ENCODE measurements at regions not wholly inside any gene's neighbourhood (a gene's known extent, or its start where the extent isn't known, plus 50 kb on each side); places are given as distances from the start of the nearest gene placed in this dataset.

DNA sequence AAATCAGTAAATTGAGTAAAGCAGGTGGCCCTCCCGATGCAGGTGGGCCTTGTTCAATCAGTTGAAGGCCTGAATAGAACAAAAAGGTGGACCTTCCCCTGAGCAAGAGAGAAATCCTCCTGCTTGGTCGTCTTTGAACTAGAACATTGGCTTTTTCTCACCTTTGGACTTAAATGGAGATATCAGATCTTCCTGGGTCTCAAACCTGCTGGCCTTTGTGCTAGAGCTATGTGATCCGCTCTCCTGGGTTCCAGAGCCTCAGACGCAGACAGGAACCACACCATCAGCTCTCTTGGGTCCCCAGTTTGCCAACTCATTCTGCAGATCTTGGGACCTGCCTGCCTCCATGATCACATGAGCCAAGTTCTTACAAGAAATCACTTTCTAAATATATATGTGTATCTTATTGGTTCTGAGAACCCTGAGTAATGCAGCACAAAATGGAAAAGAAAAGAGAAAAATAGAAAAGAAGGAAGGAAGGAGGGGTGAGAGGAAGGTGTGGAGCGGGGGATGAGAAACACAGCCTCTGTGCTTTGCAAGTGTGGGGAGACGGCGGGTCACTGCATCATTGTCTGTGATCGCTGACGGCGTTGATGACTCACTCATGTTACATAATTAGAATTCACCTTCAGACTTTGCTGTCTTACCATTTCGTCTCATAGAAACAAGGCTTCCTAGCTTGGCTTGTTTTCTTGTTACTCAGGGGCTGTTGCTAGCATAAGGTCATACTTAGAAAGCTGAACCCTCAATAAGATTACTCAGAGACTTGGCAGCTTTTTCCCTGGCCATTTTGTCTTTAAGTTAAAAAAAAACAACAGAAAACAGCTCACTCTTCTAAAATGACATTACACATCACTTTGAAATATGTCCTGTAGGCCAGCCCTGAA lies 85.7 kb upstream of the NEDD9 start (continued):
- TF ChIP-seq, protein P1, sequence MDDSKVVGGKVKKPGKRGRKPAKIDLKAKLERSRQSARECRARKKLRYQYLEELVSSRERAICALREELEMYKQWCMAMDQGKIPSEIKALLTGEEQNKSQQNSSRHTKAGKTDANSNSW (CRISPR knock-in tag; IDR thresholded peaks at IDR 0.05; ENCODE audit: borderline replicate concordance): no peak
- TF ChIP-seq, protein P2, sequence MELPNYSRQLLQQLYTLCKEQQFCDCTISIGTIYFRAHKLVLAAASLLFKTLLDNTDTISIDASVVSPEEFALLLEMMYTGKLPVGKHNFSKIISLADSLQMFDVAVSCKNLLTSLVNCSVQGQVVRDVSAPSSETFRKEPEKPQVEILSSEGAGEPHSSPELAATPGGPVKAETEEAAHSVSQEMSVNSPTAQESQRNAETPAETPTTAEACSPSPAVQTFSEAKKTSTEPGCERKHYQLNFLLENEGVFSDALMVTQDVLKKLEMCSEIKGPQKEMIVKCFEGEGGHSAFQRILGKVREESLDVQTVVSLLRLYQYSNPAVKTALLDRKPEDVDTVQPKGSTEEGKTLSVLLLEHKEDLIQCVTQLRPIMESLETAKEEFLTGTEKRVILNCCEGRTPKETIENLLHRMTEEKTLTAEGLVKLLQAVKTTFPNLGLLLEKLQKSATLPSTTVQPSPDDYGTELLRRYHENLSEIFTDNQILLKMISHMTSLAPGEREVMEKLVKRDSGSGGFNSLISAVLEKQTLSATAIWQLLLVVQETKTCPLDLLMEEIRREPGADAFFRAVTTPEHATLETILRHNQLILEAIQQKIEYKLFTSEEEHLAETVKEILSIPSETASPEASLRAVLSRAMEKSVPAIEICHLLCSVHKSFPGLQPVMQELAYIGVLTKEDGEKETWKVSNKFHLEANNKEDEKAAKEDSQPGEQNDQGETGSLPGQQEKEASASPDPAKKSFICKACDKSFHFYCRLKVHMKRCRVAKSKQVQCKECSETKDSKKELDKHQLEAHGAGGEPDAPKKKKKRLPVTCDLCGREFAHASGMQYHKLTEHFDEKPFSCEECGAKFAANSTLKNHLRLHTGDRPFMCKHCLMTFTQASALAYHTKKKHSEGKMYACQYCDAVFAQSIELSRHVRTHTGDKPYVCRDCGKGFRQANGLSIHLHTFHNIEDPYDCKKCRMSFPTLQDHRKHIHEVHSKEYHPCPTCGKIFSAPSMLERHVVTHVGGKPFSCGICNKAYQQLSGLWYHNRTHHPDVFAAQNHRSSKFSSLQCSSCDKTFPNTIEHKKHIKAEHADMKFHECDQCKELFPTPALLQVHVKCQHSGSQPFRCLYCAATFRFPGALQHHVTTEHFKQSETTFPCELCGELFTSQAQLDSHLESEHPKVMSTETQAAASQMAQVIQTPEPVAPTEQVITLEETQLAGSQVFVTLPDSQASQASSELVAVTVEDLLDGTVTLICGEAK (IDR thresholded peaks at IDR 0.05): no peak
- TF ChIP-seq, protein P2 (CRISPR knock-in tag; IDR thresholded peaks at IDR 0.05): no peak; the same call in 1 of the 2 replicates
- TF ChIP-seq JUND (CRISPR knock-in tag; IDR thresholded peaks at IDR 0.05): peak; percentile 99
- TF ChIP-seq NRL (CRISPR knock-in tag; IDR thresholded peaks at IDR 0.05; ENCODE audit: borderline replicate concordance): no peak
- TF ChIP-seq ZFP41 (CRISPR knock-in tag; IDR thresholded peaks at IDR 0.05; ENCODE audit: borderline replicate concordance): no peak
- no peak for TF ChIP-seq ZNF674 (CRISPR knock-in tag; IDR thresholded peaks at IDR 0.05; ENCODE audit: low read depth)
- TF ChIP-seq, protein P3, sequence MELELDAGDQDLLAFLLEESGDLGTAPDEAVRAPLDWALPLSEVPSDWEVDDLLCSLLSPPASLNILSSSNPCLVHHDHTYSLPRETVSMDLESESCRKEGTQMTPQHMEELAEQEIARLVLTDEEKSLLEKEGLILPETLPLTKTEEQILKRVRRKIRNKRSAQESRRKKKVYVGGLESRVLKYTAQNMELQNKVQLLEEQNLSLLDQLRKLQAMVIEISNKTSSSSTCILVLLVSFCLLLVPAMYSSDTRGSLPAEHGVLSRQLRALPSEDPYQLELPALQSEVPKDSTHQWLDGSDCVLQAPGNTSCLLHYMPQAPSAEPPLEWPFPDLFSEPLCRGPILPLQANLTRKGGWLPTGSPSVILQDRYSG (CRISPR knock-in tag; IDR thresholded peaks at IDR 0.05): no peak
- TF ChIP-seq ZNF235 (CRISPR knock-in tag; IDR thresholded peaks at IDR 0.05; ENCODE audit: borderline replicate concordance): 0 out of 2 replicates have a peak, but pooled peaks have one; percentile 37
- TF ChIP-seq, protein P4, sequence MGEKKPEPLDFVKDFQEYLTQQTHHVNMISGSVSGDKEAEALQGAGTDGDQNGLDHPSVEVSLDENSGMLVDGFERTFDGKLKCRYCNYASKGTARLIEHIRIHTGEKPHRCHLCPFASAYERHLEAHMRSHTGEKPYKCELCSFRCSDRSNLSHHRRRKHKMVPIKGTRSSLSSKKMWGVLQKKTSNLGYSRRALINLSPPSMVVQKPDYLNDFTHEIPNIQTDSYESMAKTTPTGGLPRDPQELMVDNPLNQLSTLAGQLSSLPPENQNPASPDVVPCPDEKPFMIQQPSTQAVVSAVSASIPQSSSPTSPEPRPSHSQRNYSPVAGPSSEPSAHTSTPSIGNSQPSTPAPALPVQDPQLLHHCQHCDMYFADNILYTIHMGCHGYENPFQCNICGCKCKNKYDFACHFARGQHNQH (CRISPR knock-in tag; IDR thresholded peaks at IDR 0.05): peak; percentile 75
- peak; percentile 27; the same call in 1 of the 2 replicates for TF ChIP-seq MIXL1 (CRISPR knock-in tag; IDR thresholded peaks at IDR 0.05)
- TF ChIP-seq, protein P5, sequence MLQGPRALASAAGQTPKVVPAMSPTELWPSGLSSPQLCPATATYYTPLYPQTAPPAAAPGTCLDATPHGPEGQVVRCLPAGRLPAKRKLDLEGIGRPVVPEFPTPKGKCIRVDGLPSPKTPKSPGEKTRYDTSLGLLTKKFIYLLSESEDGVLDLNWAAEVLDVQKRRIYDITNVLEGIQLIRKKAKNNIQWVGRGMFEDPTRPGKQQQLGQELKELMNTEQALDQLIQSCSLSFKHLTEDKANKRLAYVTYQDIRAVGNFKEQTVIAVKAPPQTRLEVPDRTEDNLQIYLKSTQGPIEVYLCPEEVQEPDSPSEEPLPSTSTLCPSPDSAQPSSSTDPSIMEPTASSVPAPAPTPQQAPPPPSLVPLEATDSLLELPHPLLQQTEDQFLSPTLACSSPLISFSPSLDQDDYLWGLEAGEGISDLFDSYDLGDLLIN (CRISPR knock-in tag; IDR thresholded peaks at IDR 0.05; ENCODE audit: borderline replicate concordance): no peak
- no peak for TF ChIP-seq ZMAT3 (CRISPR knock-in tag; conservative IDR thresholded peaks at IDR 0.05)
- TF ChIP-seq HHEX (CRISPR knock-in tag; IDR thresholded peaks at IDR 0.05): no peak
- TF ChIP-seq KAT8 (CRISPR knock-in tag; IDR thresholded peaks at IDR 0.05): peak; percentile 79

All from HepG2 (cell line).